Spleen (tissue), 7 donors: ENCODE measurements at regions not wholly inside any gene's neighbourhood (a gene's known extent, or its start where the extent isn't known, plus 50 kb on each side); places are given as distances from the start of the nearest gene placed in this dataset.

Experiments
- CTCF ChIP-seq, 11 experiments: fragments of 200-600 bp in 7 of 11; fragments of 450-650 bp in 4 of 11; sonication (generic) in 4 of 11; IDR thresholded peaks in 8 of 11; conservative IDR thresholded peaks in 3 of 11; 1 replicate in 7 of 11; 2 replicates in 4 of 11; pipeline versions ENCODE4 v1.4.0 to v1.8.0; 2016 to 2021; ENCODE audit warnings: antibody characterized with exemption in 11 of 11, inconsistent platforms in 4 of 11, mild to moderate bottlenecking in 1 of 11
- POLR2A ChIP-seq, 3 donors: fragments of 450-650 bp; IDR thresholded peaks; one replicate each; pipeline ENCODE4 v1.5.1; 2017; ENCODE audit warnings: antibody characterized with exemption in 3 of 3, mild to moderate bottlenecking in 1 of 3
- donor health status: DM: no; HTN: no; CAD: no; lungs with moderate emphysema.
- donor health status: DM: no; HTN: no; CAD: no.
- donor health status: DM: no; HTN: no; CAD: no.

GRCh38 chr3:197432384-197433127 is 123.2 kb downstream of the BDH1 start:
- TF ChIP-seq CTCF (IDR thresholded peaks at IDR 0.05 in 8 of 11, conservative IDR thresholded peaks at IDR 0.05 in 3 of 11) (no peak), POLR2A (IDR thresholded peaks at IDR 0.05) (no peak)
